HEK293 (cell line): ENCODE measurements at regions not wholly inside any gene's neighbourhood (a gene's known extent, or its start where the extent isn't known, plus 50 kb on each side); places are given as distances from the start of the nearest gene placed in this dataset.

ENCODE experiments used
- ZBTB8A ChIP-seq: fragments of 450-650 bp; formaldehyde crosslinking; IDR thresholded peaks from 2 replicates; pipeline ENCODE4 v1.5.1; 2016; ENCODE audit warnings: missing biosample characterization, missing genetic modification characterization
- ZFP3 ChIP-seq: fragments of 450-650 bp; formaldehyde crosslinking; IDR thresholded peaks from 2 replicates; pipeline ENCODE4 v1.5.1; 2016; ENCODE audit warnings: low read depth, missing biosample characterization, missing genetic modification characterization
- ZNF2 ChIP-seq: fragments of 450-650 bp; formaldehyde crosslinking; IDR thresholded peaks from 2 replicates; pipeline ENCODE4 v1.5.1; 2016; ENCODE audit warnings: missing biosample characterization, missing genetic modification characterization
- ZNF239 ChIP-seq: fragments of 450-650 bp; formaldehyde crosslinking; IDR thresholded peaks from 2 replicates; pipeline ENCODE4 v1.5.1; 2016; ENCODE audit warnings: missing biosample characterization, missing genetic modification characterization
- ZNF292 ChIP-seq: fragments of 450-650 bp; formaldehyde crosslinking; IDR thresholded peaks from 2 replicates; pipeline ENCODE4 v1.5.1; 2016; ENCODE audit warnings: low read depth, missing biosample characterization, missing genetic modification characterization, borderline replicate concordance
- ZNF404 ChIP-seq: fragments of 450-650 bp; formaldehyde crosslinking; IDR thresholded peaks from 2 replicates; pipeline ENCODE4 v1.5.1; 2017; ENCODE audit warnings: missing biosample characterization, missing genetic modification characterization
- ZNF585B ChIP-seq: fragments of 450-650 bp; formaldehyde crosslinking; IDR thresholded peaks from 2 replicates; pipeline ENCODE4 v1.5.1; 2016; ENCODE audit warnings: missing biosample characterization, missing genetic modification characterization
- ZNF747 ChIP-seq: fragments of 450-650 bp; formaldehyde crosslinking; IDR thresholded peaks from 2 replicates; pipeline ENCODE4 v1.5.1; 2016; ENCODE audit warnings: missing biosample characterization, missing genetic modification characterization
- TF ChIP-seq, protein P1 (sequence below): fragments of 450-650 bp; formaldehyde crosslinking; IDR thresholded peaks from 2 replicates; pipeline ENCODE4 v1.5.1; 2016; ENCODE audit warnings: missing biosample characterization, missing genetic modification characterization
- TF ChIP-seq, protein P2 (sequence below): sonication (generic); formaldehyde crosslinking; IDR thresholded peaks from 2 replicates; pipeline ENCODE4 v1.8.1; 2022; ENCODE audit warnings: mild to moderate bottlenecking, moderate library complexity, missing genetic modification reagents

DNA sequence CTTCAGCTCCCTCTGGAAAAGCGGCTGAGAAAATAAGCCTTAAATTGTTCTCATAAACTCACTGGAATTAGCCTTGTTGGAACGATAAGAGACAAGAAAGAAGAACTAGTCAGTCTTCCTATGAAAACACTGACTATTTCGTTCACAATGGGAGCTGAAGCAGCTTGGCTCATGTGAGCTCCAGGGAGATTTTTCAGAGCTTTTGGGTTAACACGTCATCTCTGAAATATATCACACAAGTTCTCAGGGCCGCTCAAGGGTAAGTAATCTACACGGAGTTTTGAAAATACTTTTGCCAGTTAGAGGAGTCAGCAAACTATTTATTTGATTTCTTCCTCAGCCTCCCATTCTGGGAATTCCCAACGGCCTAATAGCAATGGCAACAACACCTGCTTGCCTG, 316.2 kb upstream of the MGAT5 start:
- no peak for TF ChIP-seq ZFP3 (tag by site-specific recombination)
- no peak for TF ChIP-seq ZNF239
- TF ChIP-seq ZNF747 (tag by site-specific recombination), result no peak
- TF ChIP-seq, protein P1, sequence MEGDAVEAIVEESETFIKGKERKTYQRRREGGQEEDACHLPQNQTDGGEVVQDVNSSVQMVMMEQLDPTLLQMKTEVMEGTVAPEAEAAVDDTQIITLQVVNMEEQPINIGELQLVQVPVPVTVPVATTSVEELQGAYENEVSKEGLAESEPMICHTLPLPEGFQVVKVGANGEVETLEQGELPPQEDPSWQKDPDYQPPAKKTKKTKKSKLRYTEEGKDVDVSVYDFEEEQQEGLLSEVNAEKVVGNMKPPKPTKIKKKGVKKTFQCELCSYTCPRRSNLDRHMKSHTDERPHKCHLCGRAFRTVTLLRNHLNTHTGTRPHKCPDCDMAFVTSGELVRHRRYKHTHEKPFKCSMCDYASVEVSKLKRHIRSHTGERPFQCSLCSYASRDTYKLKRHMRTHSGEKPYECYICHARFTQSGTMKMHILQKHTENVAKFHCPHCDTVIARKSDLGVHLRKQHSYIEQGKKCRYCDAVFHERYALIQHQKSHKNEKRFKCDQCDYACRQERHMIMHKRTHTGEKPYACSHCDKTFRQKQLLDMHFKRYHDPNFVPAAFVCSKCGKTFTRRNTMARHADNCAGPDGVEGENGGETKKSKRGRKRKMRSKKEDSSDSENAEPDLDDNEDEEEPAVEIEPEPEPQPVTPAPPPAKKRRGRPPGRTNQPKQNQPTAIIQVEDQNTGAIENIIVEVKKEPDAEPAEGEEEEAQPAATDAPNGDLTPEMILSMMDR (tag by site-specific recombination), result no peak
- TF ChIP-seq, protein P2, sequence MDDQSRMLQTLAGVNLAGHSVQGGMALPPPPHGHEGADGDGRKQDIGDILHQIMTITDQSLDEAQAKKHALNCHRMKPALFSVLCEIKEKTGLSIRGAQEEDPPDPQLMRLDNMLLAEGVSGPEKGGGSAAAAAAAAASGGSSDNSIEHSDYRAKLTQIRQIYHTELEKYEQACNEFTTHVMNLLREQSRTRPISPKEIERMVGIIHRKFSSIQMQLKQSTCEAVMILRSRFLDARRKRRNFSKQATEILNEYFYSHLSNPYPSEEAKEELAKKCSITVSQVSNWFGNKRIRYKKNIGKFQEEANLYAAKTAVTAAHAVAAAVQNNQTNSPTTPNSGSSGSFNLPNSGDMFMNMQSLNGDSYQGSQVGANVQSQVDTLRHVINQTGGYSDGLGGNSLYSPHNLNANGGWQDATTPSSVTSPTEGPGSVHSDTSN (CRISPR knock-in tag), result no peak
- no peak for TF ChIP-seq ZNF404 (tag by site-specific recombination)
- no peak for TF ChIP-seq ZNF2 (tag by site-specific recombination)
- no peak for TF ChIP-seq ZBTB8A
- TF ChIP-seq ZNF292, result no peak
- no peak for TF ChIP-seq ZNF585B (tag by site-specific recombination)
